ENCODE measurements at regions not wholly inside any gene's neighbourhood (a gene's known extent, or its start where the extent isn't known, plus 50 kb on each side); places are given as distances from the start of the nearest gene placed in this dataset.

- no peak for TF ChIP-seq CTCF (IDR thresholded peaks at IDR 0.05)
- TF ChIP-seq POLR2A (IDR thresholded peaks at IDR 0.05) = no peak
- no peak for TF ChIP-seq EP300 (IDR thresholded peaks at IDR 0.05)
- no peak for TF ChIP-seq POLR2AphosphoS5 (IDR thresholded peaks at IDR 0.05)
These were observed 261.4 kb upstream of the TFAP2D start for GRCh38 chr6:50451826-50452400.

Data from sigmoid colon (tissue), 4 donors.